GM23338 (cell line): ENCODE measurements at regions not wholly inside any gene's neighbourhood (a gene's known extent, or its start where the extent isn't known, plus 50 kb on each side); places are given as distances from the start of the nearest gene placed in this dataset.

Experiments used
- ATAC-seq: fragments of 200-7000 bp; cut with Tn5 transposase; 3 replicates; pipeline ENCODE4 v1.9.1; 2020
- DNase-seq: peaks from one replicate; pipeline ENCODE4 v3.0.0-alpha.2; 2015; ENCODE audit warnings: low spot score
- H2AFZ ChIP-seq: fragments of 200-600 bp; sonication (generic); 2 replicates; pipeline ENCODE4 v1.8.0; 2016; ENCODE audit warnings: antibody characterized with exemption, mild to moderate bottlenecking, moderate library complexity
- H3F3A ChIP-seq: fragments of 200-600 bp; sonication (generic); replicated peaks from 2 replicates; pipeline ENCODE4 v1.8.0; 2017; ENCODE audit warnings: antibody characterized with exemption, mixed run types, low read depth
- H3K27ac ChIP-seq: fragments of 200-600 bp; sonication (generic); 2 replicates; pipeline ENCODE4 v1.6.1; 2016; ENCODE audit warnings: low read depth
- H3K27me3 ChIP-seq: fragments of 200-600 bp; sonication (generic); 2 replicates; pipeline ENCODE4 v1.8.0; 2016; ENCODE audit warnings: mild to moderate bottlenecking, mixed run types, moderate library complexity; ENCODE audit not compliant: insufficient read depth
- H3K36me3 ChIP-seq: fragments of 200-600 bp; sonication (generic); 2 replicates; pipeline ENCODE4 v1.8.0; 2016; ENCODE audit warnings: mild to moderate bottlenecking; ENCODE audit not compliant: insufficient read depth
- H3K4me1 ChIP-seq: fragments of 200-600 bp; sonication (generic); 2 replicates; pipeline ENCODE4 v1.8.0; 2016; ENCODE audit warnings: mild to moderate bottlenecking, moderate library complexity; ENCODE audit not compliant: insufficient read depth
- H3K4me2 ChIP-seq: fragments of 200-600 bp; sonication (generic); 2 replicates; pipeline ENCODE4 v1.7.1; 2017; ENCODE audit warnings: mixed run types
- H3K4me3 ChIP-seq: fragments of 200-600 bp; sonication (generic); 2 replicates; pipeline ENCODE4 v1.6.1; 2016; ENCODE audit warnings: mixed run types
- H3K79me2 ChIP-seq: fragments of 200-600 bp; sonication (generic); replicated peaks from 2 replicates; pipeline ENCODE4 v1.8.0; 2017; ENCODE audit warnings: mild to moderate bottlenecking; ENCODE audit not compliant: insufficient read depth
- H3K9me2 ChIP-seq: fragments of 200-600 bp; sonication (generic); 2 replicates; pipeline ENCODE4 v1.8.0; 2017; ENCODE audit not compliant: insufficient read depth
- H4K20me1 ChIP-seq: fragments of 200-600 bp; sonication (generic); replicated peaks from 2 replicates; pipeline ENCODE4 v1.8.0; 2017; ENCODE audit warnings: mild to moderate bottlenecking; ENCODE audit not compliant: insufficient read depth
- H3K27ac Mint-ChIP-seq: 2 replicates; pipeline ENCODE4 v1.8.0; 2020; ENCODE audit warnings: inconsistent platforms, mild to moderate bottlenecking, moderate library complexity, mixed read lengths
- H3K27me3 Mint-ChIP-seq: 3 replicates; pipeline ENCODE4 v1.8.0; 2022; ENCODE audit warnings: low read depth, mild to moderate bottlenecking, moderate library complexity, mixed read lengths, inconsistent platforms; ENCODE audit not compliant: insufficient read depth, poor library complexity
- H3K36me3 Mint-ChIP-seq: 3 replicates; pipeline ENCODE4 v1.8.0; 2021; ENCODE audit warnings: low read depth, mild to moderate bottlenecking, inconsistent platforms, moderate library complexity, mixed read lengths
- H3K4me1 Mint-ChIP-seq: 3 replicates; pipeline ENCODE4 v1.8.0; 2020; ENCODE audit warnings: mild to moderate bottlenecking, inconsistent platforms, mixed read lengths
- H3K4me3 Mint-ChIP-seq: 3 replicates; pipeline ENCODE4 v1.8.0; 2021; ENCODE audit warnings: moderate library complexity, mild to moderate bottlenecking, inconsistent platforms, mixed read lengths
- H3K9me3 Mint-ChIP-seq: 3 replicates; pipeline ENCODE4 v1.8.0; 2020; ENCODE audit warnings: moderate library complexity, mild to moderate bottlenecking, inconsistent platforms, mixed read lengths
- CREB1 ChIP-seq: fragments of 250-450 bp; sonication (Bioruptor Pico); IDR thresholded peaks from 2 replicates; pipeline ENCODE4 v1.5.0; 2020; ENCODE audit warnings: low read depth, mild to moderate bottlenecking, moderate library complexity
- EZH2 ChIP-seq: fragments of 200-600 bp; sonication (generic); IDR thresholded peaks from one replicate; pipeline ENCODE4 v1.8.0; 2017; ENCODE audit warnings: antibody characterized with exemption, mild to moderate bottlenecking, low read depth; ENCODE audit not compliant: unreplicated experiment
- EZH2phosphoT487 ChIP-seq: fragments of 200-600 bp; sonication (generic); IDR thresholded peaks from one replicate; pipeline ENCODE4 v1.8.1; 2018; ENCODE audit warnings: antibody characterized with exemption; ENCODE audit not compliant: unreplicated experiment
- JUNB ChIP-seq: IDR thresholded peaks from one replicate; pipeline ENCODE4 v1.6.1; 2016; ENCODE audit warnings: antibody characterized with exemption; ENCODE audit not compliant: unreplicated experiment
- NANOG ChIP-seq: IDR thresholded peaks from 2 replicates; pipeline ENCODE4 v1.6.1; 2016; ENCODE audit warnings: antibody characterized with exemption, borderline replicate concordance
- POLR2AphosphoS5 ChIP-seq: IDR thresholded peaks from 2 replicates; pipeline ENCODE4 v1.6.1; 2016; ENCODE audit warnings: antibody characterized with exemption, low read depth
- REST ChIP-seq: IDR thresholded peaks from one replicate; pipeline ENCODE4 v1.6.1; 2018; ENCODE audit warnings: antibody characterized with exemption; ENCODE audit not compliant: unreplicated experiment
- STAT1 ChIP-seq: IDR thresholded peaks from one replicate; pipeline ENCODE4 v1.6.1; 2016; ENCODE audit warnings: antibody characterized with exemption; ENCODE audit not compliant: unreplicated experiment
- ZNF114 ChIP-seq: fragments of 250-450 bp; sonication (Bioruptor Pico); IDR thresholded peaks from 2 replicates; pipeline ENCODE4 v1.5.0; 2020; ENCODE audit warnings: mild to moderate bottlenecking, moderate library complexity
- ZNF331 ChIP-seq: fragments of 250-450 bp; sonication (Bioruptor Pico); IDR thresholded peaks from 2 replicates; pipeline ENCODE4 v1.5.0; 2020; ENCODE audit warnings: low read depth, mild to moderate bottlenecking, moderate library complexity
- ZNF462 ChIP-seq: fragments of 250-450 bp; sonication (Bioruptor Pico); IDR thresholded peaks from 2 replicates; pipeline ENCODE4 v1.5.0; 2020; ENCODE audit warnings: mild to moderate bottlenecking, moderate library complexity
- TF ChIP-seq, protein P1 (sequence below), 2 experiments: fragments of 200-600 bp in 1 of 2; sonication (generic) in 1 of 2; conservative IDR thresholded peaks; 2 replicates each; pipeline versions ENCODE4 v1.5.1 to v1.6.1; 2016 to 2017; ENCODE audit warnings: antibody characterized with exemption in 2 of 2, low read depth in 2 of 2, mild to moderate bottlenecking in 2 of 2, moderate library complexity in 1 of 2
- TF ChIP-seq, protein P2 (sequence below): IDR thresholded peaks from 2 replicates; pipeline ENCODE4 v1.6.1; 2016; ENCODE audit warnings: antibody characterized with exemption

DNA sequence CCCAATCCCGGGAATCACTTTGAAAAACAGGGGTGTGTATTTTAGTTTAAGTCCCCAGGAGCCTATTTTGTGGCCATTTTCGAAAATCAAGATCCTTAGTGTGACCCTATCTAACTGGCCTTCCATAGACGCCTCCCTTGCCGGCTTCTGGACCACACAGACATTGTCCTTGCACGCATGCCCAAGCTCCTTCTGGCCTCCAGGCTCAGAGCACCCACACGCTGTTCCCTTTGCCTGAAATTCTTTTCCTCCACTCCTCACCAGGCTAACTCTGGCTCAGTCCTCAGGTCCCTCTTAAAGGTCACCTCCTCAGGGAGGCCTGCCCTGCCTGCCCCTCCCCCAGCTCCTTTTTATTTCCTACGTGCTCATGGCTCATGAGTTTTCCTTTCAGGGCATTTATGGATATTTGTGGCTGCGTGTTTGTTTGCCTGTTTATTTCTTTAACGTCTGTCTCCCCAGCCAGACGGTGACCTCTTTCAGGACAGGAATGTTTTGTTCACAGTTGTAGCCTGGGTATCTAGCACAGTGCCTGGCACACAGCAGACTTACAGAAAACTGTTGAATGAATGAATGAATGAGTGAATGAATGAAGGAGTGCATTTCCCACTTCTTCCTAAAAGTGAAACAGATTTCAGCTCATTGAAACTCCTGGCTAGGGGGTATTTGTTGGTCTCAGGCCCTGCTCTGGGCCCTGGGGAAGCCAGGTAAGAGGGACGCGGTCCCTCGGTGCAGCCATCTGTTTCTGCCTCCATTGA lies 79.1 kb upstream of the IER5L start:
- no peaks in the 10 kb centered on the region for H3K79me2 ChIP-seq
- DNase-seq (no peak), ATAC-seq (no peak)
- no peak overlapping the region for H3K4me3 ChIP-seq
- TF ChIP-seq ZNF114 = no peak
- no peak for TF ChIP-seq ZNF462 (CRISPR knock-in tag)
- TF ChIP-seq ZNF331 (CRISPR knock-in tag) = no peak
- no peak for TF ChIP-seq CREB1 (CRISPR knock-in tag)
- TF ChIP-seq, protein P1, sequence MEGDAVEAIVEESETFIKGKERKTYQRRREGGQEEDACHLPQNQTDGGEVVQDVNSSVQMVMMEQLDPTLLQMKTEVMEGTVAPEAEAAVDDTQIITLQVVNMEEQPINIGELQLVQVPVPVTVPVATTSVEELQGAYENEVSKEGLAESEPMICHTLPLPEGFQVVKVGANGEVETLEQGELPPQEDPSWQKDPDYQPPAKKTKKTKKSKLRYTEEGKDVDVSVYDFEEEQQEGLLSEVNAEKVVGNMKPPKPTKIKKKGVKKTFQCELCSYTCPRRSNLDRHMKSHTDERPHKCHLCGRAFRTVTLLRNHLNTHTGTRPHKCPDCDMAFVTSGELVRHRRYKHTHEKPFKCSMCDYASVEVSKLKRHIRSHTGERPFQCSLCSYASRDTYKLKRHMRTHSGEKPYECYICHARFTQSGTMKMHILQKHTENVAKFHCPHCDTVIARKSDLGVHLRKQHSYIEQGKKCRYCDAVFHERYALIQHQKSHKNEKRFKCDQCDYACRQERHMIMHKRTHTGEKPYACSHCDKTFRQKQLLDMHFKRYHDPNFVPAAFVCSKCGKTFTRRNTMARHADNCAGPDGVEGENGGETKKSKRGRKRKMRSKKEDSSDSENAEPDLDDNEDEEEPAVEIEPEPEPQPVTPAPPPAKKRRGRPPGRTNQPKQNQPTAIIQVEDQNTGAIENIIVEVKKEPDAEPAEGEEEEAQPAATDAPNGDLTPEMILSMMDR (conservative IDR thresholded peaks at IDR 0.05; ENCODE audit: low read depth in 2 of 2) = no peak
- TF ChIP-seq NANOG = no peak
- TF ChIP-seq POLR2AphosphoS5 = no peak
- TF ChIP-seq, protein P2, sequence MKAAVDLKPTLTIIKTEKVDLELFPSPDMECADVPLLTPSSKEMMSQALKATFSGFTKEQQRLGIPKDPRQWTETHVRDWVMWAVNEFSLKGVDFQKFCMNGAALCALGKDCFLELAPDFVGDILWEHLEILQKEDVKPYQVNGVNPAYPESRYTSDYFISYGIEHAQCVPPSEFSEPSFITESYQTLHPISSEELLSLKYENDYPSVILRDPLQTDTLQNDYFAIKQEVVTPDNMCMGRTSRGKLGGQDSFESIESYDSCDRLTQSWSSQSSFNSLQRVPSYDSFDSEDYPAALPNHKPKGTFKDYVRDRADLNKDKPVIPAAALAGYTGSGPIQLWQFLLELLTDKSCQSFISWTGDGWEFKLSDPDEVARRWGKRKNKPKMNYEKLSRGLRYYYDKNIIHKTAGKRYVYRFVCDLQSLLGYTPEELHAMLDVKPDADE = no peak
- TF ChIP-seq REST = no peak
- TF ChIP-seq EZH2phosphoT487 = no peak
- no peak for TF ChIP-seq STAT1
- TF ChIP-seq EZH2 = no peak
- TF ChIP-seq JUNB = no peak
- no peak overlapping the region for H3K27ac ChIP-seq
- no peaks in the 10 kb centered on the region for H3K9me2 ChIP-seq
- Mint-ChIP-seq H3K27ac (no peak overlapping the region), H3K4me3 (no peak overlapping the region), H3K4me1 (peaks cover 28% of the 10 kb centered on the region), H3K27me3 (peaks cover 30% of the 10 kb centered on the region), H3K36me3 (no peaks in the 10 kb centered on the region), H3K9me3 (no peaks in the 10 kb centered on the region; the same call in 2 of the 3 replicates)
- peaks cover 15% of the 10 kb centered on the region; the same call in 1 of the 2 replicates for H3K4me1 ChIP-seq
- no peak overlapping the region for H3K4me2 ChIP-seq
- no peaks in the 10 kb centered on the region for H3K36me3 ChIP-seq
- H3K27me3 ChIP-seq = peaks cover 34% of the 10 kb centered on the region
- no peak overlapping the region for H2AFZ ChIP-seq
- no peaks in the 10 kb centered on the region for H3F3A ChIP-seq
- no peaks in the 10 kb centered on the region for H4K20me1 ChIP-seq
